OCI-LY7 (cell line): ENCODE measurements at regions not wholly inside any gene's neighbourhood (a gene's known extent, or its start where the extent isn't known, plus 50 kb on each side); places are given as distances from the start of the nearest gene placed in this dataset.

Experiments
- BruUV-seq: library from RNA; stranded (reverse); fragments of 400-500 nt; replicated peaks from 2 replicates; lab custom pipeline; 2021; lab: Mats Ljungman, UMichigan
- CTCF ChIA-PET: fragments of 300-600 bp; sonication (Branson Sonifier 250); formaldehyde crosslinking; loops from one replicate; lab custom pipeline; 2022; ENCODE audit warnings: antibody characterized with exemption; ENCODE audit not compliant: unreplicated experiment; lab: Charles Lee
- POLR2A ChIA-PET: fragments of 300-600 bp; sonication (Branson Sonifier 250); formaldehyde crosslinking; loops from one replicate; lab custom pipeline; 2022; ENCODE audit warnings: antibody characterized with exemption; lab: Charles Lee
- DNase-seq: peaks from one replicate; pipeline ENCODE4 v3.0.0-alpha.2; 2015; ENCODE audit warnings: low spot score
- H2AFZ ChIP-seq: fragments of 200-600 bp; sonication (generic), shearing (Covaris generic); 2 replicates; pipeline ENCODE4 v1.6.1; 2014; ENCODE audit warnings: mild to moderate bottlenecking, antibody characterized with exemption, low read length, moderate library complexity
- H3K27ac ChIP-seq: fragments of 200-600 bp; sonication (generic); 2 replicates; pipeline ENCODE4 v1.5.1; 2014; ENCODE audit warnings: mixed run types, low read depth, mild to moderate bottlenecking, moderate library complexity, low read length, inconsistent platforms; ENCODE audit not compliant: poor library complexity, severe bottlenecking
- H3K36me3 ChIP-seq: fragments of 200-600 bp; sonication (generic); 2 replicates; pipeline ENCODE4 v1.6.1; 2014; ENCODE audit warnings: mild to moderate bottlenecking, antibody characterized with exemption, low read length, moderate library complexity, mixed read lengths; ENCODE audit not compliant: insufficient read depth
- H3K4me1 ChIP-seq: fragments of 200-600 bp; sonication (generic); 2 replicates; pipeline ENCODE4 v1.5.1; 2014; ENCODE audit warnings: mild to moderate bottlenecking, low read length; ENCODE audit not compliant: insufficient read depth, poor library complexity, severe bottlenecking
- H3K4me2 ChIP-seq: fragments of 200-600 bp; sonication (generic); 2 replicates; pipeline ENCODE4 v1.6.1; 2014; ENCODE audit warnings: mild to moderate bottlenecking, low read length
- H3K4me3 ChIP-seq: fragments of 200-600 bp; sonication (generic); 2 replicates; pipeline ENCODE4 v1.5.1; 2014; ENCODE audit warnings: mild to moderate bottlenecking, low read depth, low read length; ENCODE audit not compliant: poor library complexity, severe bottlenecking
- H3K79me2 ChIP-seq: fragments of 200-600 bp; sonication (generic); 2 replicates; pipeline ENCODE4 v1.6.1; 2016; ENCODE audit warnings: low read depth, mild to moderate bottlenecking, low read length, moderate library complexity, mixed read lengths; ENCODE audit not compliant: insufficient read depth
- H3K9me2 ChIP-seq: fragments of 200-600 bp; sonication (generic); 2 replicates; pipeline ENCODE4 v1.6.1; 2016; ENCODE audit warnings: mild to moderate bottlenecking, low read length, mixed read lengths; ENCODE audit not compliant: insufficient read depth
- H3K9me3 ChIP-seq: fragments of 200-600 bp; sonication (generic); 2 replicates; pipeline ENCODE4 v1.6.1; 2014; ENCODE audit warnings: mild to moderate bottlenecking, mixed run types, low read length, mixed read lengths
- H4K20me1 ChIP-seq: fragments of 200-600 bp; sonication (generic); 2 replicates; pipeline ENCODE4 v1.6.1; 2014; ENCODE audit warnings: mild to moderate bottlenecking, antibody characterized with exemption, low read length, moderate library complexity, mixed read lengths; ENCODE audit not compliant: insufficient read depth
- CTCF ChIP-seq: fragments of 200-600 bp; sonication (generic); conservative IDR thresholded peaks from 2 replicates; pipeline ENCODE4 v1.5.1; 2014; ENCODE audit warnings: mild to moderate bottlenecking, antibody characterized with exemption, low read length, moderate library complexity, mixed read lengths
- EZH2phosphoT487 ChIP-seq: fragments of 200-600 bp; sonication (generic); IDR thresholded peaks from 2 replicates; pipeline ENCODE4 v1.6.1; 2018; ENCODE audit warnings: low read depth, borderline replicate concordance, mild to moderate bottlenecking, mixed run types, antibody characterized with exemption, low read length, moderate library complexity, mixed read lengths
- intact Hi-C: fragments of 100-400 bp; cut with micrococcal nuclease; formaldehyde crosslinking; loops from one replicate; pipeline ENCODE4 v1.10.0; 2022; ENCODE audit not compliant: unreplicated experiment

DNA sequence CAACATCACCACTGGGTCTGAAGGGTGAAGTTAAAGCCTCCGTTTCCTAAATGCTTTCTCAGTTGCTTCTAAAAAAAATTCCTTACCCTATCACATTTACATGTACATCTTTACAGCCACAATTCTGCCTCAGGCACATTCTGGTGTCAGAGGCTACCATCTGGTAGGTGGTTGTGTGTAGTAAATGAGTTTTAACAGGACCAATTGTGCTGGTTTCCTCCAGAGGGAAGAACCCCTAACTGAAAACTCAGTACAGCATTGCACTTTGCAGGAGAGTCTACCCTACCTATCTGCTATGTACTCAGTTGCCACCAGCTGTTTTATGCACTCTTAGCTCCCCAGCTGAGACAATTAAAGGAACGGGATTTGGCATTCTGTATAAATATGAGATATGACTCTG, 1576.5 kb downstream of the PCDH9 start:
- H4K20me1 ChIP-seq, result no peaks in the 10 kb centered on the region
- no peak for TF ChIP-seq EZH2phosphoT487
- no peak for TF ChIP-seq CTCF
- DNase-seq, result no peak
- H3K4me3 ChIP-seq, result no peak overlapping the region
- no TSS peak for BruUV-seq
- intact Hi-C loops, result no loop called here
- ChIA-PET POLR2A (interaction anchor here (0.5 kb wide), 1 partner anchor 55 kb away, joined by 3 read pairs; no protein-coding TSS in a partner anchor), CTCF (no interaction called here)
- H3K9me2 ChIP-seq, result no peaks in the 10 kb centered on the region
- H3K4me1 ChIP-seq, result no peaks in the 10 kb centered on the region
- H3K36me3 ChIP-seq, result no peaks in the 10 kb centered on the region
- no peak overlapping the region for H2AFZ ChIP-seq
- H3K79me2 ChIP-seq, result no peaks in the 10 kb centered on the region
- no peaks in the 10 kb centered on the region for H3K9me3 ChIP-seq
- no peak overlapping the region for H3K4me2 ChIP-seq
- no peak overlapping the region for H3K27ac ChIP-seq

GRCh38 chr13:65650321-65650720, 1579.8 kb downstream of the PCDH9 start:
- Histone ChIP-seq H3K4me1 (no peaks in the 10 kb centered on the region), H3K36me3 (no peaks in the 10 kb centered on the region), H3K27ac (no peak overlapping the region), H3K4me2 (no peak overlapping the region), H3K9me2 (no peaks in the 10 kb centered on the region), H4K20me1 (no peaks in the 10 kb centered on the region), H3K4me3 (no peak overlapping the region), H2AFZ (no peak overlapping the region), H3K79me2 (no peaks in the 10 kb centered on the region), H3K9me3 (no peaks in the 10 kb centered on the region)
- ChIA-PET CTCF (no interaction called here), POLR2A (no interaction called here)
- intact Hi-C loops, result no loop called here
- TF ChIP-seq EZH2phosphoT487 (no peak), CTCF (no peak)
- no TSS peak for BruUV-seq
- DNase-seq, result no peak

- Histone ChIP-seq H3K4me2 (no peak overlapping the region), H3K9me3 (no peaks in the 10 kb centered on the region), H3K36me3 (no peaks in the 10 kb centered on the region), H4K20me1 (no peaks in the 10 kb centered on the region), H3K4me3 (no peak overlapping the region), H3K79me2 (no peaks in the 10 kb centered on the region), H2AFZ (no peak overlapping the region), H3K9me2 (no peaks in the 10 kb centered on the region), H3K27ac (no peak overlapping the region), H3K4me1 (no peaks in the 10 kb centered on the region)
- intact Hi-C loops, result no loop called here
- TF ChIP-seq EZH2phosphoT487 (no peak), CTCF (no peak)
- BruUV-seq, result no TSS peak
- CTCF ChIA-PET, result no interaction called here
- POLR2A ChIA-PET, result interaction anchor here (0.6 kb wide), 1 partner anchor 35 kb away, joined by 3 read pairs; no protein-coding TSS in a partner anchor
- DNase-seq, result no peak
Measured at GRCh38 chr13:65642996-65643395, 1587.1 kb downstream of the PCDH9 start.
